Left ventricle myocardium inferior (tissue), 1 donor: ENCODE measurements at regions not wholly inside any gene's neighbourhood (a gene's known extent, or its start where the extent isn't known, plus 50 kb on each side); places are given as distances from the start of the nearest gene placed in this dataset.
A peak's percentile ranks its signal among the peaks of the same experiment; 100 is the strongest.

ENCODE experiments used
- DNase-seq: peaks from one replicate; pipeline ENCODE4 v3.0.0-alpha.2; 2020
- H3K27ac ChIP-seq: fragments of 200-600 bp; replicated peaks from 2 replicates; pipeline ENCODE4 v1.8.0; 2021
- H3K27me3 ChIP-seq: fragments of 200-600 bp; 2 replicates; pipeline ENCODE4 v1.8.0; 2021; ENCODE audit warnings: low read depth
- H3K36me3 ChIP-seq: fragments of 200-600 bp; 2 replicates; pipeline ENCODE4 v1.8.0; 2021
- H3K4me1 ChIP-seq: fragments of 200-600 bp; 2 replicates; pipeline ENCODE4 v1.8.0; 2021
- H3K4me3 ChIP-seq: fragments of 200-600 bp; 2 replicates; pipeline ENCODE4 v1.8.0; 2021; ENCODE audit warnings: mild to moderate bottlenecking, moderate library complexity
- H3K9me3 ChIP-seq: fragments of 200-600 bp; replicated peaks from 2 replicates; pipeline ENCODE4 v1.8.0; 2021
- CTCF ChIP-seq: fragments of 200-600 bp; IDR thresholded peaks from 2 replicates; pipeline ENCODE4 v1.8.0; 2021; ENCODE audit warnings: antibody characterized with exemption, mild to moderate bottlenecking, borderline replicate concordance
- intact Hi-C: fragments of 100-400 bp; cut with micrococcal nuclease; formaldehyde crosslinking; loops from one replicate; pipeline ENCODE4 v1.11.0; 2022
- donor health status: DM: no; HTN: yes; CAD: no; lungs with severe emphysema.

GRCh38 chr7:80386686-80387085 lies 125.2 kb downstream of the GNAT3 start:
- no peaks in the 10 kb centered on the region for H3K36me3 ChIP-seq
- no peak overlapping the region for H3K27ac ChIP-seq
- TF ChIP-seq CTCF: no peak
- no peak overlapping the region for H3K4me3 ChIP-seq
- no peak for DNase-seq
- no peaks in the 10 kb centered on the region for H3K27me3 ChIP-seq
- H3K9me3 ChIP-seq: no peaks in the 10 kb centered on the region
- intact Hi-C loops: no loop called here
- H3K4me1 ChIP-seq: no peaks in the 10 kb centered on the region

- no peaks in the 10 kb centered on the region for H3K9me3 ChIP-seq
- H3K4me3 ChIP-seq: no peak overlapping the region
- no peaks in the 10 kb centered on the region for H3K27me3 ChIP-seq
- H3K4me1 ChIP-seq: no peaks in the 10 kb centered on the region
- peak overlapping the region; percentile 14 for H3K27ac ChIP-seq
- no peak for TF ChIP-seq CTCF
- intact Hi-C loops: no loop called here
- no peak for DNase-seq
- no peaks in the 10 kb centered on the region for H3K36me3 ChIP-seq
Observed at GRCh38 chr7:80385508-80385907, 126.4 kb downstream of the GNAT3 start.

- H3K4me1 ChIP-seq: peaks cover 14% of the 10 kb centered on the region
- peaks cover 14% of the 10 kb centered on the region for H3K9me3 ChIP-seq
- no peaks in the 10 kb centered on the region for H3K27me3 ChIP-seq
- intact Hi-C loops: no loop called here
- H3K27ac ChIP-seq: no peak overlapping the region
- no peak overlapping the region for H3K4me3 ChIP-seq
- no peak for DNase-seq
- no peaks in the 10 kb centered on the region for H3K36me3 ChIP-seq
- no peak for TF ChIP-seq CTCF
Observed at GRCh38 chr7:80380957-80381356, 130.9 kb downstream of the GNAT3 start.

GRCh38 chr7:80379034-80379982 lies 132.6 kb downstream of the GNAT3 start:
- intact Hi-C loops: no loop called here
- DNase-seq: no peak
- peak overlapping the region; percentile 6 for H3K27ac ChIP-seq
- peaks cover 14% of the 10 kb centered on the region for H3K9me3 ChIP-seq
- no peaks in the 10 kb centered on the region for H3K27me3 ChIP-seq
- TF ChIP-seq CTCF: no peak
- no peaks in the 10 kb centered on the region for H3K36me3 ChIP-seq
- peaks cover 14% of the 10 kb centered on the region for H3K4me1 ChIP-seq
- no peak overlapping the region for H3K4me3 ChIP-seq

- TF ChIP-seq CTCF: no peak
Observed at GRCh38 chr7:80374321-80374720, 137.5 kb downstream of the GNAT3 start.

More at GRCh38 chr7:80374321-80374720, 137.5 kb downstream of the GNAT3 start:
- no peak for DNase-seq
- Histone ChIP-seq H3K4me1 (peaks cover 10% of the 10 kb centered on the region), H3K4me3 (no peak overlapping the region), H3K27me3 (no peaks in the 10 kb centered on the region), H3K27ac (no peak overlapping the region), H3K36me3 (no peaks in the 10 kb centered on the region), H3K9me3 (peaks cover 14% of the 10 kb centered on the region)
- intact Hi-C loops: no loop called here
